H9 (cell line): ENCODE measurements at regions not wholly inside any gene's neighbourhood (a gene's known extent, or its start where the extent isn't known, plus 50 kb on each side); places are given as distances from the start of the nearest gene placed in this dataset.

Experiments
- DNase-seq: peaks from one replicate; pipeline ENCODE4 v3.0.0-alpha.2; 2017
- H2AFZ ChIP-seq: one replicate; pipeline ENCODE4 v1.6.1; 2013; ENCODE audit warnings: mild to moderate bottlenecking, low read length, control low read depth, moderate library complexity
- H2AK5ac ChIP-seq: 2 replicates; pipeline ENCODE4 v1.6.1; 2013; ENCODE audit warnings: low read length, control low read depth, mixed read lengths; ENCODE audit not compliant: insufficient read length
- H2BK120ac ChIP-seq: one replicate; pipeline ENCODE4 v1.6.1; 2013; ENCODE audit warnings: low read depth, mild to moderate bottlenecking, low read length, control low read depth, inconsistent platforms; ENCODE audit not compliant: poor library complexity, severe bottlenecking
- H2BK12ac ChIP-seq: 2 replicates; pipeline ENCODE4 v1.6.1; 2013; ENCODE audit warnings: low read length, control low read depth, mixed read lengths, low read depth; ENCODE audit not compliant: insufficient read length
- H2BK15ac ChIP-seq: 2 replicates; pipeline ENCODE4 v1.6.1; 2013; ENCODE audit warnings: low read depth, low read length, control low read depth
- H2BK20ac ChIP-seq: one replicate; pipeline ENCODE4 v1.6.1; 2013; ENCODE audit warnings: low read depth, mild to moderate bottlenecking, low read length, control low read depth, inconsistent platforms; ENCODE audit not compliant: poor library complexity, severe bottlenecking
- H2BK5ac ChIP-seq: 2 replicates; pipeline ENCODE4 v1.6.1; 2013; ENCODE audit warnings: low read length, control low read depth, mixed read lengths; ENCODE audit not compliant: insufficient read length
- H3K14ac ChIP-seq: 2 replicates; pipeline ENCODE4 v1.6.1; 2013; ENCODE audit warnings: low read length, control low read depth; ENCODE audit not compliant: insufficient read depth
- H3K18ac ChIP-seq: 2 replicates; pipeline ENCODE4 v1.6.1; 2013; ENCODE audit warnings: low read depth, mild to moderate bottlenecking, mixed read lengths, low read length, control low read depth; ENCODE audit not compliant: insufficient read length
- H3K23ac ChIP-seq: 2 replicates; pipeline ENCODE4 v1.6.1; 2013; ENCODE audit warnings: low read length, control low read depth, mixed read lengths, low read depth; ENCODE audit not compliant: insufficient read length
- H3K23me2 ChIP-seq: 2 replicates; pipeline ENCODE4 v1.6.1; 2013; ENCODE audit warnings: low read depth, mild to moderate bottlenecking, mixed read lengths, low read length, control low read depth; ENCODE audit not compliant: insufficient read length, poor library complexity, severe bottlenecking
- H3K27ac ChIP-seq: 2 replicates; pipeline ENCODE4 v1.5.1; 2013; ENCODE audit warnings: low read length, control low read depth, mixed read lengths, low read depth; ENCODE audit not compliant: insufficient read length
- H3K27me3 ChIP-seq: 2 replicates; pipeline ENCODE4 v1.6.1; 2013; ENCODE audit warnings: low read length, control low read depth, inconsistent platforms; ENCODE audit not compliant: insufficient read depth
- H3K4ac ChIP-seq: 2 replicates; pipeline ENCODE4 v1.6.1; 2013; ENCODE audit warnings: low read depth, mild to moderate bottlenecking, control low read depth, inconsistent platforms, low read length, moderate library complexity
- H3K4me1 ChIP-seq: 2 replicates; pipeline ENCODE4 v1.6.1; 2013; ENCODE audit warnings: low read length, control low read depth, inconsistent platforms; ENCODE audit not compliant: insufficient read depth
- H3K4me2 ChIP-seq: 2 replicates; pipeline ENCODE4 v1.6.1; 2013; ENCODE audit warnings: low read length, control low read depth, mixed read lengths; ENCODE audit not compliant: insufficient read length, insufficient read depth
- H3K56ac ChIP-seq: 2 replicates; pipeline ENCODE4 v1.6.1; 2013; ENCODE audit warnings: low read depth, mild to moderate bottlenecking, mixed read lengths, low read length, control low read depth; ENCODE audit not compliant: insufficient read length
- H3K79me1 ChIP-seq: 2 replicates; pipeline ENCODE4 v1.6.1; 2013; ENCODE audit warnings: low read depth, mild to moderate bottlenecking, moderate library complexity, low read length, control low read depth, inconsistent platforms; ENCODE audit not compliant: insufficient read depth, poor library complexity, severe bottlenecking
- H3K79me2 ChIP-seq: 2 replicates; pipeline ENCODE4 v1.6.1; 2013; ENCODE audit warnings: low read length, control low read depth, inconsistent platforms; ENCODE audit not compliant: insufficient read depth
- H3K9ac ChIP-seq: 2 replicates; pipeline ENCODE4 v1.6.1; 2013; ENCODE audit warnings: low read length, control low read depth, mixed read lengths; ENCODE audit not compliant: insufficient read length; ENCODE audit errors: extremely low read depth
- H3K9me3 ChIP-seq: one replicate; pipeline ENCODE4 v1.6.1; 2013; ENCODE audit warnings: low read depth, low read length, inconsistent platforms; ENCODE audit not compliant: control insufficient read depth
- H3T11ph ChIP-seq: one replicate; pipeline ENCODE4 v1.6.1; 2013; ENCODE audit warnings: mild to moderate bottlenecking, low read length, control low read depth, inconsistent platforms
- H4K20me1 ChIP-seq: one replicate; pipeline ENCODE4 v1.6.1; 2013; ENCODE audit not compliant: control insufficient read depth, insufficient read length, insufficient read depth
- H4K5ac ChIP-seq: 2 replicates; pipeline ENCODE4 v1.6.1; 2013; ENCODE audit warnings: low read depth, mild to moderate bottlenecking, mixed read lengths, low read length, control low read depth; ENCODE audit not compliant: insufficient read length
- H4K8ac ChIP-seq: replicated peaks from 2 replicates; pipeline ENCODE4 v1.6.1; 2013; ENCODE audit warnings: low read length, control low read depth, mixed read lengths, low read depth; ENCODE audit not compliant: insufficient read length
- H4K91ac ChIP-seq: 2 replicates; pipeline ENCODE4 v1.6.1; 2013; ENCODE audit warnings: low read depth, mild to moderate bottlenecking, moderate library complexity, mixed read lengths, low read length, control low read depth; ENCODE audit not compliant: insufficient read length
- H3K27ac Mint-ChIP-seq, 3 experiments: 2 replicates in 2 of 3; 3 replicates in 1 of 3; pipeline ENCODE4 v1.8.0; 2020 to 2021; ENCODE audit warnings: mixed read lengths in 3 of 3, mild to moderate bottlenecking in 1 of 3, moderate library complexity in 1 of 3
- H3K27me3 Mint-ChIP-seq: 2 replicates; pipeline ENCODE4 v1.8.0; 2021; ENCODE audit warnings: low read depth, mild to moderate bottlenecking, moderate library complexity, mixed read lengths
- H3K36me3 Mint-ChIP-seq, 3 experiments: 2 replicates in 2 of 3; 3 replicates in 1 of 3; pipeline ENCODE4 v1.8.0; 2020 to 2021; ENCODE audit warnings: low read depth in 3 of 3, mixed read lengths in 3 of 3; ENCODE audit not compliant: insufficient read depth in 1 of 3
- H3K4me1 Mint-ChIP-seq, 2 experiments: 2 replicates each; pipeline ENCODE4 v1.8.0; 2020; ENCODE audit warnings: mixed read lengths in 2 of 2
- H3K4me3 Mint-ChIP-seq, 2 experiments: 2 replicates in 1 of 2; 3 replicates in 1 of 2; pipeline ENCODE4 v1.8.0; 2020 to 2021; ENCODE audit warnings: mild to moderate bottlenecking in 2 of 2, mixed read lengths in 2 of 2, moderate library complexity in 1 of 2
- H3K9me3 Mint-ChIP-seq, 2 experiments: 2 replicates in 1 of 2; 3 replicates in 1 of 2; pipeline ENCODE4 v1.8.0; 2020; ENCODE audit warnings: mild to moderate bottlenecking in 2 of 2, mixed read lengths in 2 of 2, moderate library complexity in 1 of 2
- CTCF ChIP-seq: fragments of 200-600 bp; sonication (generic); conservative IDR thresholded peaks from 3 replicates; pipeline ENCODE4 v1.8.0; 2021; ENCODE audit warnings: antibody characterized with exemption, mild to moderate bottlenecking
- WGBS: extraction: QIAGEN DNeasy Blood & Tissue Kit; methylation state at CpG from one replicate; pipeline ENCODE4 v1.1.7; 2013; ENCODE audit warnings: missing lambda C conversion rate, low lambda C conversion rate, mixed read lengths; ENCODE audit not compliant: insufficient read length; ENCODE audit errors: extremely low coverage; 5-methylcytosine and 5-hydroxymethylcytosine counted together

- no peak overlapping the region for H3K4me2 ChIP-seq
- H4K20me1 ChIP-seq: no peaks in the 10 kb centered on the region
- no peak overlapping the region for H2BK20ac ChIP-seq
- H2BK120ac ChIP-seq: no peak overlapping the region
- H3K79me2 ChIP-seq: no peaks in the 10 kb centered on the region
- no peak overlapping the region for H4K91ac ChIP-seq
- no peak overlapping the region for H3K56ac ChIP-seq
- no peak overlapping the region for H4K8ac ChIP-seq
- H2AFZ ChIP-seq: no peak overlapping the region
- H3K14ac ChIP-seq: no peak overlapping the region
- no peak for TF ChIP-seq CTCF
- no peak overlapping the region for H2AK5ac ChIP-seq
- no peak overlapping the region for H3K9ac ChIP-seq
- no peak overlapping the region for H2BK15ac ChIP-seq
- H3K27ac Mint-ChIP-seq: no peak overlapping the region
- DNase-seq: no peak
- no peak overlapping the region for H3T11ph ChIP-seq
- H3K27me3 Mint-ChIP-seq: no peaks in the 10 kb centered on the region
- no peak overlapping the region for H3K4me3 Mint-ChIP-seq
- peaks cover 0 to 7% (median 0%) of the 10 kb centered on the region in 3 experiments; a peak in 3 of 7 replicates for H3K36me3 Mint-ChIP-seq
- H2BK5ac ChIP-seq: no peak overlapping the region
- no peaks in the 10 kb centered on the region for H3K79me1 ChIP-seq
- no peak overlapping the region for H3K23ac ChIP-seq
- H3K4me1 ChIP-seq: no peaks in the 10 kb centered on the region
- H3K18ac ChIP-seq: no peak overlapping the region
- H3K23me2 ChIP-seq: no peaks in the 10 kb centered on the region
- peaks cover 8 to 10% of the 10 kb centered on the region in 2 experiments for H3K4me1 Mint-ChIP-seq
- H3K9me3 Mint-ChIP-seq: peaks cover 10 to 11% of the 10 kb centered on the region in 2 experiments
- no peak overlapping the region for H2BK12ac ChIP-seq
- H3K27ac ChIP-seq: no peak overlapping the region
- WGBS: no CpG with 5 or more reads among the region's 4 CpGs
- no peak overlapping the region for H3K4ac ChIP-seq
- no peaks in the 10 kb centered on the region for H3K9me3 ChIP-seq
- no peaks in the 10 kb centered on the region for H3K27me3 ChIP-seq
- no peak overlapping the region for H4K5ac ChIP-seq
Observed at GRCh38 chr1:213519098-213519497, 468.1 kb downstream of the RPS6KC1 start.
